H1 (cell line): ENCODE measurements at regions not wholly inside any gene's neighbourhood (a gene's known extent, or its start where the extent isn't known, plus 50 kb on each side); places are given as distances from the start of the nearest gene placed in this dataset.
A peak's percentile ranks its signal among the peaks of the same experiment; 100 is the strongest.

Source experiments
- CTCF ChIA-PET: fragments of 300-600 bp; sonication (Branson Sonifier 250); formaldehyde crosslinking; loops from one replicate; lab custom pipeline; 2021; ENCODE audit not compliant: partially characterized antibody; lab: Charles Lee
- POLR2A ChIA-PET: fragments of 300-600 bp; sonication (Branson Sonifier 250); formaldehyde crosslinking; loops from one replicate; lab custom pipeline; 2021; ENCODE audit warnings: inconsistent platforms; ENCODE audit not compliant: partially characterized antibody; lab: Charles Lee
- DNase-seq, 2 experiments: peaks; one replicate each; pipeline versions ENCODE4 v3.0.0 to v3.0.0-alpha.2; 2010 to 2022; ENCODE audit warnings: low spot score in 2 of 2, low read depth in 1 of 2, mixed read lengths in 1 of 2
- FAIRE-seq: peaks from 2 replicates; lab custom pipeline; 2011; peaks lifted over from hg19 to GRCh38; lab: Jason Lieb, UNC
- H2AFZ ChIP-seq: 2 replicates; pipeline ENCODE4 v1.8.1; 2012; ENCODE audit warnings: low read length, inconsistent platforms
- H2AK5ac ChIP-seq: 2 replicates; pipeline ENCODE4 v1.6.1; 2013; ENCODE audit warnings: low read depth, low read length
- H2BK120ac ChIP-seq: replicated peaks from 2 replicates; pipeline ENCODE3; 2013; ENCODE audit warnings: low read depth, low read length, inconsistent platforms
- H2BK12ac ChIP-seq: 2 replicates; pipeline ENCODE4 v1.6.1; 2013; ENCODE audit warnings: low read depth, low read length
- H2BK15ac ChIP-seq: 2 replicates; pipeline ENCODE4 v1.6.1; 2013; ENCODE audit warnings: low read length
- H2BK20ac ChIP-seq: 2 replicates; pipeline ENCODE4 v1.6.1; 2013; ENCODE audit warnings: low read length
- H2BK5ac ChIP-seq: 2 replicates; pipeline ENCODE4 v1.6.1; 2013; ENCODE audit warnings: low read depth, low read length
- H3K14ac ChIP-seq: 2 replicates; pipeline ENCODE4 v1.6.1; 2013; ENCODE audit warnings: inconsistent platforms; ENCODE audit not compliant: insufficient read length
- H3K18ac ChIP-seq: 2 replicates; pipeline ENCODE4 v1.6.1; 2013; ENCODE audit warnings: low read length; ENCODE audit errors: extremely low read depth
- H3K23ac ChIP-seq: 2 replicates; pipeline ENCODE4 v1.6.1; 2013; ENCODE audit warnings: inconsistent platforms; ENCODE audit not compliant: insufficient read length
- H3K23me2 ChIP-seq: 2 replicates; pipeline ENCODE4 v1.6.1; 2013; ENCODE audit warnings: low read depth, low read length
- H3K27ac ChIP-seq: 2 replicates; pipeline ENCODE4 v1.6.1; 2011; ENCODE audit warnings: low read depth, low read length, inconsistent platforms
- H3K27me3 ChIP-seq, 4 experiments: replicated peaks in 1 of 4; 1 replicate in 1 of 4; 2 replicates in 3 of 4; pipeline versions ENCODE4 v1.6.1 to v1.8.1; 2011 to 2013; ENCODE audit warnings: low read length in 3 of 4, mild to moderate bottlenecking in 3 of 4, inconsistent platforms in 2 of 4, mixed read lengths in 2 of 4, moderate library complexity in 1 of 4; ENCODE audit not compliant: control insufficient read depth in 3 of 4, insufficient read depth in 3 of 4; ENCODE audit errors: extremely low read depth in 1 of 4
- H3K36me3 ChIP-seq, 4 experiments: 2 replicates each; pipeline versions ENCODE4 v1.6.1 to v1.8.1; 2011 to 2013; ENCODE audit warnings: mild to moderate bottlenecking in 4 of 4, low read length in 3 of 4, moderate library complexity in 2 of 4, control low read depth in 1 of 4, inconsistent platforms in 1 of 4; ENCODE audit not compliant: insufficient read depth in 4 of 4, control insufficient read depth in 2 of 4
- H3K4ac ChIP-seq: replicated peaks from 2 replicates; pipeline ENCODE3; 2013; ENCODE audit warnings: low read length, low read depth, mixed read lengths, inconsistent platforms; ENCODE audit not compliant: insufficient read length
- H3K4me1 ChIP-seq, 4 experiments: replicated peaks in 1 of 4; 1 replicate in 1 of 4; 2 replicates in 3 of 4; pipeline versions ENCODE4 v1.6.1 to v1.8.1; 2011 to 2013; ENCODE audit warnings: low read length in 3 of 4, inconsistent platforms in 2 of 4, mixed read lengths in 1 of 4; ENCODE audit not compliant: insufficient read depth in 4 of 4, control insufficient read depth in 3 of 4
- H3K4me2 ChIP-seq, 2 experiments: 2 replicates each; pipeline versions ENCODE4 v1.6.1 to v1.8.1; 2011 to 2013; ENCODE audit warnings: low read depth in 2 of 2, low read length in 2 of 2, control low read depth in 1 of 2, inconsistent platforms in 1 of 2, mild to moderate bottlenecking in 1 of 2; ENCODE audit not compliant: insufficient read depth in 1 of 2
- H3K4me3 ChIP-seq, 4 experiments: fragments of 200-600, 300-600 bp in 1 of 4; sonication (generic), shearing (Covaris generic), sonication (Bioruptor Twin) in 1 of 4; 2 replicates each; pipeline versions ENCODE4 v1.5.1 to v1.8.1; 2011 to 2016; ENCODE audit warnings: low read length in 4 of 4, low read depth in 3 of 4, control low read depth in 2 of 4, inconsistent platforms in 2 of 4, mild to moderate bottlenecking in 2 of 4, mixed read lengths in 1 of 4, moderate library complexity in 1 of 4; ENCODE audit not compliant: insufficient read depth in 2 of 4; ENCODE audit errors: extremely low read depth in 1 of 4
- H3K56ac ChIP-seq: replicated peaks from 2 replicates; pipeline ENCODE3; 2013; ENCODE audit warnings: low read depth, mild to moderate bottlenecking, mixed read lengths, low read length, inconsistent platforms; ENCODE audit not compliant: insufficient read length
- H3K79me1 ChIP-seq: 2 replicates; pipeline ENCODE4 v1.6.1; 2013; ENCODE audit warnings: low read depth, low read length, control low read depth
- H3K79me2 ChIP-seq, 2 experiments: 2 replicates each; pipeline versions ENCODE4 v1.6.1 to v1.8.1; 2012 to 2013; ENCODE audit warnings: low read length in 2 of 2, mild to moderate bottlenecking in 2 of 2, inconsistent platforms in 1 of 2; ENCODE audit not compliant: insufficient read depth in 2 of 2, control insufficient read depth in 1 of 2
- H3K9ac ChIP-seq, 4 experiments: replicated peaks in 1 of 4; 1 replicate in 1 of 4; 2 replicates in 3 of 4; pipeline versions ENCODE4 v1.6.1 to v1.8.1; 2011 to 2013; ENCODE audit warnings: low read depth in 3 of 4, low read length in 3 of 4, control low read depth in 2 of 4, mild to moderate bottlenecking in 2 of 4, moderate library complexity in 2 of 4, inconsistent platforms in 1 of 4; ENCODE audit errors: extremely low read depth in 1 of 4
- H3K9me3 ChIP-seq, 2 experiments: 2 replicates each; pipeline versions ENCODE4 v1.6.1 to v1.8.1; 2012 to 2013; ENCODE audit warnings: mild to moderate bottlenecking in 2 of 2, moderate library complexity in 2 of 2, control low read depth in 1 of 2, inconsistent platforms in 1 of 2, low read depth in 1 of 2, low read length in 1 of 2, mixed read lengths in 1 of 2; ENCODE audit not compliant: insufficient read depth in 2 of 2
- H4K20me1 ChIP-seq, 2 experiments: replicated peaks in 1 of 2; 2 replicates each; pipeline versions ENCODE3 to v1.8.1; 2011 to 2013; ENCODE audit warnings: inconsistent platforms in 2 of 2, low read length in 2 of 2, mild to moderate bottlenecking in 1 of 2; ENCODE audit not compliant: insufficient read depth in 2 of 2, control insufficient read depth in 1 of 2
- H4K5ac ChIP-seq: 2 replicates; pipeline ENCODE4 v1.6.1; 2013; ENCODE audit warnings: low read length, low read depth, mixed read lengths, inconsistent platforms; ENCODE audit not compliant: insufficient read length
- H4K8ac ChIP-seq: 2 replicates; pipeline ENCODE4 v1.8.0; 2013; ENCODE audit warnings: mild to moderate bottlenecking, moderate library complexity, low read length, inconsistent platforms; ENCODE audit not compliant: insufficient read depth; ENCODE audit errors: extremely low read depth
- H4K91ac ChIP-seq: replicated peaks from 2 replicates; pipeline ENCODE3; 2013; ENCODE audit warnings: low read length, mixed read lengths, inconsistent platforms; ENCODE audit not compliant: insufficient read length
- USF2 ChIP-seq: IDR thresholded peaks from 2 replicates; pipeline ENCODE4 v1.6.1; 2011; ENCODE audit warnings: low read length, improper control_type of control experiment
- WGBS, 2 experiments: shearing (Covaris generic) in 1 of 2; methylation state at CpG; one replicate each; pipeline versions ENCODE4 v1.1.6 to v1.1.7; 2013 to 2015; ENCODE audit warnings: low lambda C conversion rate in 2 of 2, mixed read lengths in 2 of 2, inconsistent platforms in 1 of 2, low coverage in 1 of 2, missing lambda C conversion rate in 1 of 2; ENCODE audit not compliant: insufficient replicate concordance in 2 of 2, insufficient coverage in 1 of 2, insufficient read length in 1 of 2; ENCODE audit errors: extremely low coverage in 1 of 2, missing lambda C conversion rate in 1 of 2; 5-methylcytosine and 5-hydroxymethylcytosine counted together

- Histone ChIP-seq H3K9me3 (no peaks in the 10 kb centered on the region), H2AK5ac (no peak overlapping the region), H4K5ac (no peak overlapping the region), H3K36me3 (no peaks in the 10 kb centered on the region), H3K18ac (no peak overlapping the region), H2AFZ (peak overlapping the region; percentile 26; the same call in 1 of the 2 replicates), H3K14ac (no peak overlapping the region), H3K27ac (no peak overlapping the region), H4K20me1 (no peaks in the 10 kb centered on the region), H2BK20ac (no peak overlapping the region), H3K79me2 (no peaks in the 10 kb centered on the region), H3K23me2 (no peaks in the 10 kb centered on the region), H3K4ac (no peak overlapping the region), H3K4me2 (no peak overlapping the region), H3K56ac (no peak overlapping the region), H2BK12ac (no peak overlapping the region), H3K4me1 (no peaks in the 10 kb centered on the region), H3K23ac (no peak overlapping the region), H2BK120ac (no peak overlapping the region), H2BK15ac (no peak overlapping the region), H3K27me3 (no peaks in the 10 kb centered on the region), H4K8ac (no peak overlapping the region), H3K4me3 (no peak overlapping the region), H3K9ac (no peak overlapping the region), H2BK5ac (no peak overlapping the region), H3K79me1 (no peaks in the 10 kb centered on the region), H4K91ac (no peak overlapping the region)
- 84% methylated on average over 3 of the region's 3 CpGs; no CpG with 5 or more reads in 1 of the 2 experiments for WGBS, 2 experiments
- no peak for DNase-seq
- ChIA-PET CTCF (interaction anchor here (0.7 to 1.1 kb wide), 3 partner anchors 25 to 321 kb away, joined by 3 read pairs; no protein-coding TSS in a partner anchor), POLR2A (no interaction called here)
- no peak for TF ChIP-seq USF2
- FAIRE-seq: no peak
Measured at GRCh38 chr4:23290656-23291055, 597.9 kb downstream of the GBA3 start.
